Esophagus squamous epithelium (tissue), 4 donors: ENCODE measurements at regions not wholly inside any gene's neighbourhood (a gene's known extent, or its start where the extent isn't known, plus 50 kb on each side); places are given as distances from the start of the nearest gene placed in this dataset.

Experiments
- POLR2A ChIP-seq, 4 donors: fragments of 450-650 bp; IDR thresholded peaks; one replicate each; pipeline ENCODE4 v1.6.1; 2017; ENCODE audit warnings: antibody characterized with exemption in 4 of 4, mild to moderate bottlenecking in 4 of 4, moderate library complexity in 3 of 4
- TF ChIP-seq, protein P1 (sequence below), 6 experiments: fragments of 450-650 bp in 4 of 6; fragments of 200-600 bp in 2 of 6; sonication (generic) in 2 of 6; IDR thresholded peaks; one replicate each; pipeline ENCODE4 v1.5.1; 2016 to 2019; ENCODE audit warnings: antibody characterized with exemption in 6 of 6, mild to moderate bottlenecking in 4 of 6, moderate library complexity in 4 of 6

DNA sequence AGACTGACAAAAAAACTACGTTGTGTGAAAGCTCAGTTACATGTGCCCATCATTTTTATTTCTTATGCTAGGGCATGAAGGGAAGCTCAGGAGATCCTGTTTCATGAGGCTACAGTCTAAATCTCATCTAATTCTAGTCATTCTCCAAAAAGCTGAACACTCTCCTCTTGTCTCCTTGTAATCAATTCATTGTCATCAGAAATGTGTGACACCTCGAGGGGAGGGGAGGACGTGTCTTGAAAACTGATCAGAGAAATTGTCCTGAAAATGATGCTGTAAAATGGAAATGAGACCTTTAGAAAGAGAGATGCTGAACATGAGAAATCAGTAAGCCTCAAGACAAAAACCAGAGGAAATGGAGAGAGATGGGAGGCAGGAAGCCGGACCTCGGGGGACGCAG, 103.4 kb downstream of the DAD1 start:
- TF ChIP-seq, protein P1, sequence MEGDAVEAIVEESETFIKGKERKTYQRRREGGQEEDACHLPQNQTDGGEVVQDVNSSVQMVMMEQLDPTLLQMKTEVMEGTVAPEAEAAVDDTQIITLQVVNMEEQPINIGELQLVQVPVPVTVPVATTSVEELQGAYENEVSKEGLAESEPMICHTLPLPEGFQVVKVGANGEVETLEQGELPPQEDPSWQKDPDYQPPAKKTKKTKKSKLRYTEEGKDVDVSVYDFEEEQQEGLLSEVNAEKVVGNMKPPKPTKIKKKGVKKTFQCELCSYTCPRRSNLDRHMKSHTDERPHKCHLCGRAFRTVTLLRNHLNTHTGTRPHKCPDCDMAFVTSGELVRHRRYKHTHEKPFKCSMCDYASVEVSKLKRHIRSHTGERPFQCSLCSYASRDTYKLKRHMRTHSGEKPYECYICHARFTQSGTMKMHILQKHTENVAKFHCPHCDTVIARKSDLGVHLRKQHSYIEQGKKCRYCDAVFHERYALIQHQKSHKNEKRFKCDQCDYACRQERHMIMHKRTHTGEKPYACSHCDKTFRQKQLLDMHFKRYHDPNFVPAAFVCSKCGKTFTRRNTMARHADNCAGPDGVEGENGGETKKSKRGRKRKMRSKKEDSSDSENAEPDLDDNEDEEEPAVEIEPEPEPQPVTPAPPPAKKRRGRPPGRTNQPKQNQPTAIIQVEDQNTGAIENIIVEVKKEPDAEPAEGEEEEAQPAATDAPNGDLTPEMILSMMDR (IDR thresholded peaks at IDR 0.05), result no peak
- no peak for TF ChIP-seq POLR2A (IDR thresholded peaks at IDR 0.05)
